ENCODE measurements at regions not wholly inside any gene's neighbourhood (a gene's known extent, or its start where the extent isn't known, plus 50 kb on each side); places are given as distances from the start of the nearest gene placed in this dataset.

GRCh38 chr5:29208024-29208423 lies 1985.5 kb upstream of the CDH6 start:
- Histone ChIP-seq H3K4me1 (ENCODE audit: control insufficient read depth, extremely low read depth, insufficient read depth, low read length) (no peaks in the 10 kb centered on the region), H3K27ac (ENCODE audit: insufficient read depth, low read length) (no peak overlapping the region), H3K9ac (ENCODE audit: insufficient read depth, low read length) (no peak overlapping the region), H3K79me2 (ENCODE audit: control insufficient read depth, insufficient read depth, low read length) (no peaks in the 10 kb centered on the region), H3K27me3 (ENCODE audit: control insufficient read depth, insufficient read depth, low read length) (no peaks in the 10 kb centered on the region), H3K36me3 (ENCODE audit: control insufficient read depth, insufficient read depth, low read length) (no peaks in the 10 kb centered on the region), H3K4me2 (ENCODE audit: extremely low read depth, insufficient read depth, low read length) (no peak overlapping the region), H3K9me3 (ENCODE audit: control insufficient read depth, insufficient read depth, low read depth, low read length) (no peaks in the 10 kb centered on the region), H4K20me1 (ENCODE audit: control insufficient read depth, extremely low read depth, insufficient read depth, low read length) (no peaks in the 10 kb centered on the region), H3K4me3 (replicated peaks in 1 of 4; ENCODE audit: control extremely low read depth in 1 of 4, insufficient read depth in 1 of 4, low read depth in 3 of 4, low read length in 4 of 4) (no peak overlapping the region), H2AFZ (ENCODE audit: low read length) (no peak overlapping the region)
- TF ChIP-seq EZH2 (IDR thresholded peaks at IDR 0.05; ENCODE audit: low read length, missing control alignments) (no peak), CTCF (conservative IDR thresholded peaks at IDR 0.05 in 1 of 2, IDR thresholded peaks at IDR 0.05 in 1 of 2; ENCODE audit: low read depth in 1 of 2, low read length in 2 of 2) (no peak)
- DNase-seq (ENCODE audit: low read depth in 2 of 2): peak in 1 of 2 donors; percentile 27

GRCh38 chr5:29203049-29203448 lies 1990.4 kb upstream of the CDH6 start:
- Histone ChIP-seq H3K4me3 (replicated peaks in 1 of 4; ENCODE audit: control extremely low read depth in 1 of 4, insufficient read depth in 1 of 4, low read depth in 3 of 4, low read length in 4 of 4) (no peak overlapping the region), H3K27ac (ENCODE audit: insufficient read depth, low read length) (no peak overlapping the region), H3K36me3 (ENCODE audit: control insufficient read depth, insufficient read depth, low read length) (no peaks in the 10 kb centered on the region), H3K4me1 (ENCODE audit: control insufficient read depth, extremely low read depth, insufficient read depth, low read length) (no peaks in the 10 kb centered on the region), H3K4me2 (ENCODE audit: extremely low read depth, insufficient read depth, low read length) (no peak overlapping the region), H3K79me2 (ENCODE audit: control insufficient read depth, insufficient read depth, low read length) (no peaks in the 10 kb centered on the region), H3K9ac (ENCODE audit: insufficient read depth, low read length) (no peak overlapping the region), H3K9me3 (ENCODE audit: control insufficient read depth, insufficient read depth, low read depth, low read length) (no peaks in the 10 kb centered on the region), H3K27me3 (ENCODE audit: control insufficient read depth, insufficient read depth, low read length) (no peaks in the 10 kb centered on the region), H2AFZ (ENCODE audit: low read length) (no peak overlapping the region), H4K20me1 (ENCODE audit: control insufficient read depth, extremely low read depth, insufficient read depth, low read length) (no peaks in the 10 kb centered on the region)
- DNase-seq (ENCODE audit: low read depth in 2 of 2): no peak
- TF ChIP-seq EZH2 (IDR thresholded peaks at IDR 0.05; ENCODE audit: low read length, missing control alignments) (no peak), CTCF (conservative IDR thresholded peaks at IDR 0.05 in 1 of 2, IDR thresholded peaks at IDR 0.05 in 1 of 2; ENCODE audit: low read depth in 1 of 2, low read length in 2 of 2) (no peak)

- Histone ChIP-seq H3K9me3 (ENCODE audit: control insufficient read depth, insufficient read depth, low read depth, low read length) (no peaks in the 10 kb centered on the region), H3K4me3 (replicated peaks in 1 of 4; ENCODE audit: control extremely low read depth in 1 of 4, insufficient read depth in 1 of 4, low read depth in 3 of 4, low read length in 4 of 4) (no peak overlapping the region), H2AFZ (ENCODE audit: low read length) (no peak overlapping the region), H3K4me1 (ENCODE audit: control insufficient read depth, extremely low read depth, insufficient read depth, low read length) (no peaks in the 10 kb centered on the region), H3K9ac (ENCODE audit: insufficient read depth, low read length) (no peak overlapping the region), H4K20me1 (ENCODE audit: control insufficient read depth, extremely low read depth, insufficient read depth, low read length) (no peaks in the 10 kb centered on the region), H3K27ac (ENCODE audit: insufficient read depth, low read length) (no peak overlapping the region), H3K27me3 (ENCODE audit: control insufficient read depth, insufficient read depth, low read length) (no peaks in the 10 kb centered on the region), H3K79me2 (ENCODE audit: control insufficient read depth, insufficient read depth, low read length) (no peaks in the 10 kb centered on the region), H3K4me2 (ENCODE audit: extremely low read depth, insufficient read depth, low read length) (no peak overlapping the region), H3K36me3 (ENCODE audit: control insufficient read depth, insufficient read depth, low read length) (no peaks in the 10 kb centered on the region)
- no peak for TF ChIP-seq EZH2 (IDR thresholded peaks at IDR 0.05; ENCODE audit: low read length, missing control alignments)
- no peak for TF ChIP-seq CTCF (conservative IDR thresholded peaks at IDR 0.05 in 1 of 2, IDR thresholded peaks at IDR 0.05 in 1 of 2; ENCODE audit: low read depth in 1 of 2, low read length in 2 of 2)
- DNase-seq (ENCODE audit: low read depth in 2 of 2): peak in 1 of 2 donors; percentile 29
Measured at GRCh38 chr5:29197631-29198454, 1995.6 kb upstream of the CDH6 start.

All from fibroblast of lung (primary cell).